IMR-90 (cell line): ENCODE measurements at regions not wholly inside any gene's neighbourhood (a gene's known extent, or its start where the extent isn't known, plus 50 kb on each side); places are given as distances from the start of the nearest gene placed in this dataset.

Experiments used
- ATAC-seq: fragments of 200-7000 bp; cut with Tn5 transposase; 2 replicates; pipeline ENCODE4 v1.9.1; 2020; ENCODE audit warnings: low read depth, mild to moderate bottlenecking, moderate library complexity
- BruUV-seq: library from RNA; stranded (reverse); fragments of 400-500 nt; replicated peaks from 2 replicates; lab custom pipeline; 2021; lab: Mats Ljungman, UMichigan
- CTCF ChIA-PET: fragments of 300-600 bp; formaldehyde crosslinking; extraction: SDS; loops from one replicate; lab custom pipeline; 2021; ENCODE audit warnings: antibody characterized with exemption; lab: Yijun Ruan, JAX
- POLR2A ChIA-PET: fragments of 300-600 bp; sonication (Branson Sonifier 250); formaldehyde crosslinking; loops from one replicate; lab custom pipeline; 2022; ENCODE audit warnings: antibody characterized with exemption; ENCODE audit not compliant: unreplicated experiment; lab: Charles Lee
- DNase-seq: peaks from one replicate; pipeline ENCODE4 v3.0.0; 2013
- H2AFZ ChIP-seq: replicated peaks from 2 replicates; pipeline ENCODE3; 2013; ENCODE audit warnings: low read length, mild to moderate bottlenecking; ENCODE audit not compliant: poor library complexity
- H2AK5ac ChIP-seq: 2 replicates; pipeline ENCODE4 v1.6.1; 2013; ENCODE audit warnings: low read depth, low read length, inconsistent platforms
- H2AK9ac ChIP-seq: replicated peaks from 2 replicates; pipeline ENCODE3; 2013; ENCODE audit warnings: mild to moderate bottlenecking, low read depth, low read length, moderate library complexity; ENCODE audit not compliant: poor library complexity
- H2BK120ac ChIP-seq: 2 replicates; pipeline ENCODE4 v1.6.1; 2013; ENCODE audit warnings: low read depth, low read length, inconsistent platforms
- H2BK15ac ChIP-seq: 3 replicates; pipeline ENCODE4 v1.6.1; 2013; ENCODE audit warnings: low read depth, low read length, inconsistent platforms
- H2BK20ac ChIP-seq: 2 replicates; pipeline ENCODE4 v1.6.1; 2013; ENCODE audit warnings: low read depth, mild to moderate bottlenecking, inconsistent platforms, low read length, moderate library complexity
- H2BK5ac ChIP-seq: 2 replicates; pipeline ENCODE4 v1.6.1; 2013; ENCODE audit warnings: mild to moderate bottlenecking, low read depth, low read length, inconsistent platforms; ENCODE audit not compliant: poor library complexity, severe bottlenecking
- H3K14ac ChIP-seq: replicated peaks from 2 replicates; pipeline ENCODE4 v1.6.1; 2013; ENCODE audit warnings: low read depth, low read length, inconsistent platforms
- H3K18ac ChIP-seq: 2 replicates; pipeline ENCODE4 v1.6.1; 2013; ENCODE audit warnings: low read depth, low read length, control low read depth
- H3K23ac ChIP-seq: 2 replicates; pipeline ENCODE4 v1.6.1; 2013; ENCODE audit warnings: low read depth, low read length, inconsistent platforms
- H3K27ac ChIP-seq: 2 replicates; pipeline ENCODE4 v1.5.1; 2013; ENCODE audit warnings: mild to moderate bottlenecking, control low read depth, low read length; ENCODE audit not compliant: insufficient read depth
- H3K27me3 ChIP-seq: 2 replicates; pipeline ENCODE4 v1.6.1; 2013; ENCODE audit warnings: low read length; ENCODE audit not compliant: control insufficient read depth, insufficient read depth
- H3K36me3 ChIP-seq: 2 replicates; pipeline ENCODE4 v1.6.1; 2013; ENCODE audit warnings: low read length, mixed read lengths; ENCODE audit not compliant: control insufficient read depth, insufficient read depth
- H3K4ac ChIP-seq: 2 replicates; pipeline ENCODE4 v1.6.1; 2013; ENCODE audit warnings: low read depth, low read length, inconsistent platforms
- H3K4me1 ChIP-seq: 2 replicates; pipeline ENCODE4 v1.6.1; 2013; ENCODE audit warnings: low read length, mixed read lengths; ENCODE audit not compliant: control insufficient read depth, insufficient read depth
- H3K4me2 ChIP-seq: 2 replicates; pipeline ENCODE4 v1.6.1; 2013; ENCODE audit warnings: low read depth, mild to moderate bottlenecking, control low read depth, low read length, moderate library complexity
- H3K4me3 ChIP-seq: 2 replicates; pipeline ENCODE4 v1.5.1; 2013; ENCODE audit warnings: low read depth, mild to moderate bottlenecking, control low read depth, low read length, moderate library complexity; ENCODE audit not compliant: insufficient read depth
- H3K56ac ChIP-seq: 2 replicates; pipeline ENCODE4 v1.6.1; 2013; ENCODE audit warnings: low read length, inconsistent platforms; ENCODE audit not compliant: insufficient read depth; ENCODE audit errors: extremely low read depth
- H3K79me1 ChIP-seq, 2 experiments: 2 replicates each; pipeline ENCODE4 v1.6.1; 2013; ENCODE audit warnings: low read length in 2 of 2, inconsistent platforms in 1 of 2, low read depth in 1 of 2
- H3K9ac ChIP-seq: 2 replicates; pipeline ENCODE4 v1.6.1; 2013; ENCODE audit warnings: low read depth, low read length, control low read depth
- H3K9me1 ChIP-seq: 2 replicates; pipeline ENCODE4 v1.6.1; 2013; ENCODE audit warnings: low read length, inconsistent platforms; ENCODE audit not compliant: insufficient read depth
- H3K9me3 ChIP-seq: 2 replicates; pipeline ENCODE4 v1.6.1; 2013; ENCODE audit warnings: low read length; ENCODE audit not compliant: control insufficient read depth, insufficient read depth
- H4K20me1 ChIP-seq: 2 replicates; pipeline ENCODE4 v1.6.1; 2013; ENCODE audit warnings: low read length, inconsistent platforms; ENCODE audit not compliant: insufficient read depth
- H4K5ac ChIP-seq: 2 replicates; pipeline ENCODE4 v1.6.1; 2013; ENCODE audit warnings: mild to moderate bottlenecking, low read depth, low read length, control low read depth
- H4K8ac ChIP-seq, 2 experiments: 2 replicates each; pipeline ENCODE4 v1.6.1; 2013; ENCODE audit warnings: low read depth in 2 of 2, low read length in 2 of 2, control low read depth in 1 of 2, inconsistent platforms in 1 of 2
- H4K91ac ChIP-seq: 2 replicates; pipeline ENCODE4 v1.6.1; 2013; ENCODE audit warnings: low read depth, low read length, inconsistent platforms; ENCODE audit not compliant: insufficient read depth
- BHLHE40 ChIP-seq: fragments of 150-350 bp; IDR thresholded peaks from 2 replicates; pipeline ENCODE4 v1.6.1; 2016; ENCODE audit warnings: mild to moderate bottlenecking, low read depth, low read length
- CEBPB ChIP-seq: IDR thresholded peaks from 2 replicates; pipeline ENCODE4 v1.6.1; 2012; ENCODE audit warnings: low read depth, low read length, improper control_type of control experiment
- CHD1 ChIP-seq: IDR thresholded peaks from 2 replicates; pipeline ENCODE4 v1.6.1; 2012; ENCODE audit warnings: low read depth, low read length, improper control_type of control experiment
- FOS ChIP-seq: fragments of 150-350 bp; IDR thresholded peaks from 2 replicates; pipeline ENCODE4 v1.6.1; 2016; ENCODE audit warnings: low read depth, low read length
- NFE2L2 ChIP-seq: fragments of 150-350 bp; IDR thresholded peaks from 2 replicates; pipeline ENCODE4 v1.6.1; 2016; ENCODE audit warnings: low read depth, mild to moderate bottlenecking, low read length
- POLR2A ChIP-seq: IDR thresholded peaks from 2 replicates; pipeline ENCODE4 v1.6.1; 2012; ENCODE audit warnings: mild to moderate bottlenecking, low read depth, low read length
- RAD21 ChIP-seq: IDR thresholded peaks from 2 replicates; pipeline ENCODE4 v1.6.1; 2012; ENCODE audit warnings: low read length, improper control_type of control experiment
- SMC3 ChIP-seq: fragments of 150-350 bp; IDR thresholded peaks from 2 replicates; pipeline ENCODE4 v1.6.1; 2016; ENCODE audit warnings: low read depth, mild to moderate bottlenecking, antibody characterized with exemption, low read length, moderate library complexity
- WGBS, 2 experiments: methylation state at CpG; one replicate each; pipeline versions ENCODE4 v1.1.5 to v1.1.7; 2013; ENCODE audit warnings: missing lambda C conversion rate in 2 of 2; ENCODE audit not compliant: insufficient read length in 1 of 2; ENCODE audit errors: extremely low coverage in 2 of 2; 5-methylcytosine and 5-hydroxymethylcytosine counted together
- dilution Hi-C: fragments of 300-500 bp; cut with HindIII; formaldehyde crosslinking; loops from one replicate; pipeline ENCODE4 v1.14.3; 2018; ENCODE audit warnings: low sequenced_read_pairs; ENCODE audit not compliant: unreplicated experiment
- in situ Hi-C: fragments of 300-500 bp; cut with MboI; formaldehyde crosslinking; loops from 3 replicates; pipeline ENCODE4 v1.14.3; 2019; ENCODE audit warnings: low sequenced_read_pairs, inconsistent platforms, mixed read lengths
- intact Hi-C: fragments of 100-400 bp; cut with micrococcal nuclease; formaldehyde crosslinking; loops from 2 replicates; pipeline ENCODE4 v1.10.0; 2022
- TF ChIP-seq, protein P1 (sequence below): fragments of 150-350 bp; IDR thresholded peaks from 2 replicates; pipeline ENCODE4 v1.6.1; 2017; ENCODE audit warnings: mild to moderate bottlenecking, antibody characterized with exemption, low read length, low read depth
- TF ChIP-seq, protein P2 (sequence below): conservative IDR thresholded peaks from 2 replicates; pipeline ENCODE4 v1.5.1; 2012; ENCODE audit warnings: mild to moderate bottlenecking, low read depth, low read length, improper control_type of control experiment

DNA sequence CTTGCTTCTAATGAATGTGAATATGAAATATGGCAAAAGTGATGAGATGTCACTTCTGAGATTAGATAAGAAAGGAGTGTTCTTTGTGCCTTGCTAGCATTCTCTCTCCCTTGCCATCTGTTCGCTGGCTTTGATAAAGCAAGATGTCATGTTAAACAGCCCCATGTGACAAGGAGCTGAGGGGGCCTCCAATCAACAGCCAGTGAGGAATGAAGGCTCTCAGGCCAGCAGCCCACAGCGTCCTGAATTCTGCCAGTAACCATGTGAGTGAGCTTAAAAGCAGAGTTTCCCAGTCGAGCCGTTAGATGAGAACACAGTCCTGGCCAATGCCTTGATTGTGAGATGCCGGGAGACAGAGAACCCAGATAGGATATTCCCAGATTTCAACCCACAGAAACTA is 198.8 kb downstream of the IRS1 start:
- Histone ChIP-seq H2BK120ac (peak overlapping the region; percentile 60; the same call in 1 of the 2 replicates), H2AK5ac (peak overlapping the region; percentile 52), H3K14ac (peak overlapping the region; percentile 20), H3K18ac (peak overlapping the region; percentile 51; the same call in 1 of the 2 replicates), H3K27me3 (no peaks in the 10 kb centered on the region), H2BK15ac (peak overlapping the region; percentile 62; the same call in 2 of the 3 replicates), H2AFZ (no peak overlapping the region), H2AK9ac (no peak overlapping the region), H3K4me2 (no peak overlapping the region), H3K4me1 (peaks cover 8% of the 10 kb centered on the region), H4K8ac (no peak overlapping the region), H3K9me1 (no peaks in the 10 kb centered on the region), H3K4ac (peak overlapping the region; percentile 41; the same call in 1 of the 2 replicates), H3K27ac (no peak overlapping the region), H3K4me3 (no peak overlapping the region), H3K36me3 (no peaks in the 10 kb centered on the region), H4K91ac (peak overlapping the region; percentile 72; the same call in 1 of the 2 replicates), H4K5ac (no peak overlapping the region; the same call in 1 of the 2 replicates), H3K9ac (no peak overlapping the region), H3K79me1 (no peaks in the 10 kb centered on the region), H3K23ac (no peak overlapping the region), H2BK20ac (no peak overlapping the region), H2BK5ac (no peak overlapping the region), H3K56ac (no peak overlapping the region), H4K20me1 (no peaks in the 10 kb centered on the region), H3K9me3 (no peaks in the 10 kb centered on the region)
- no TSS peak for BruUV-seq
- WGBS, 2 experiments = 100% methylated on average over 1 of the region's 5 CpGs; no CpG with 5 or more reads in 1 of the 2 experiments
- ATAC-seq (no peak), DNase-seq (no peak)
- dilution Hi-C loops = no loop called here
- intact Hi-C loops = no loop called here
- ChIA-PET POLR2A (no interaction called here), CTCF (no interaction called here)
- in situ Hi-C loops = no loop called here
- TF ChIP-seq FOS (no peak), BHLHE40 (no peak), CHD1 (no peak), CEBPB (no peak), NFE2L2 (no peak), RAD21 (no peak), SMC3 (no peak), POLR2A (no peak)
- TF ChIP-seq, protein P1, sequence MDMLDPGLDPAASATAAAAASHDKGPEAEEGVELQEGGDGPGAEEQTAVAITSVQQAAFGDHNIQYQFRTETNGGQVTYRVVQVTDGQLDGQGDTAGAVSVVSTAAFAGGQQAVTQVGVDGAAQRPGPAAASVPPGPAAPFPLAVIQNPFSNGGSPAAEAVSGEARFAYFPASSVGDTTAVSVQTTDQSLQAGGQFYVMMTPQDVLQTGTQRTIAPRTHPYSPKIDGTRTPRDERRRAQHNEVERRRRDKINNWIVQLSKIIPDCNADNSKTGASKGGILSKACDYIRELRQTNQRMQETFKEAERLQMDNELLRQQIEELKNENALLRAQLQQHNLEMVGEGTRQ = no peak
- TF ChIP-seq, protein P2, sequence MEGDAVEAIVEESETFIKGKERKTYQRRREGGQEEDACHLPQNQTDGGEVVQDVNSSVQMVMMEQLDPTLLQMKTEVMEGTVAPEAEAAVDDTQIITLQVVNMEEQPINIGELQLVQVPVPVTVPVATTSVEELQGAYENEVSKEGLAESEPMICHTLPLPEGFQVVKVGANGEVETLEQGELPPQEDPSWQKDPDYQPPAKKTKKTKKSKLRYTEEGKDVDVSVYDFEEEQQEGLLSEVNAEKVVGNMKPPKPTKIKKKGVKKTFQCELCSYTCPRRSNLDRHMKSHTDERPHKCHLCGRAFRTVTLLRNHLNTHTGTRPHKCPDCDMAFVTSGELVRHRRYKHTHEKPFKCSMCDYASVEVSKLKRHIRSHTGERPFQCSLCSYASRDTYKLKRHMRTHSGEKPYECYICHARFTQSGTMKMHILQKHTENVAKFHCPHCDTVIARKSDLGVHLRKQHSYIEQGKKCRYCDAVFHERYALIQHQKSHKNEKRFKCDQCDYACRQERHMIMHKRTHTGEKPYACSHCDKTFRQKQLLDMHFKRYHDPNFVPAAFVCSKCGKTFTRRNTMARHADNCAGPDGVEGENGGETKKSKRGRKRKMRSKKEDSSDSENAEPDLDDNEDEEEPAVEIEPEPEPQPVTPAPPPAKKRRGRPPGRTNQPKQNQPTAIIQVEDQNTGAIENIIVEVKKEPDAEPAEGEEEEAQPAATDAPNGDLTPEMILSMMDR = no peak
